Fibroblast of mammary gland (primary cell): ENCODE measurements at regions not wholly inside any gene's neighbourhood (a gene's known extent, or its start where the extent isn't known, plus 50 kb on each side); places are given as distances from the start of the nearest gene placed in this dataset.

Experiments
- DNase-seq: peaks from one replicate; pipeline ENCODE4 v3.0.0-alpha.2; 2010; ENCODE audit warnings: low read depth
- H3K4me3 ChIP-seq: 2 replicates; pipeline ENCODE4 v1.5.1; 2011; ENCODE audit warnings: low read depth, mild to moderate bottlenecking, low read length, moderate library complexity; ENCODE audit not compliant: control insufficient read depth
- CTCF ChIP-seq: conservative IDR thresholded peaks from 2 replicates; pipeline ENCODE4 v1.5.1; 2011; ENCODE audit warnings: low read depth, low read length, inconsistent platforms; ENCODE audit not compliant: control insufficient read depth, insufficient read depth

GRCh38 chr2:9112079-9112721 lies 94.4 kb upstream of the ASAP2 start:
- peak; percentile 94 for DNase-seq
- no peak for TF ChIP-seq CTCF
- no peak overlapping the region for H3K4me3 ChIP-seq

- peak; percentile 14 for TF ChIP-seq CTCF
- no peak overlapping the region for H3K4me3 ChIP-seq
- peak; percentile 28 for DNase-seq
These were observed 95.6 kb upstream of the ASAP2 start for GRCh38 chr2:9110893-9111569.

- no peak for DNase-seq
- H3K4me3 ChIP-seq: no peak overlapping the region
- TF ChIP-seq CTCF: no peak
These were observed 96.2 kb upstream of the ASAP2 start for GRCh38 chr2:9110346-9110884.

- no peak overlapping the region for H3K4me3 ChIP-seq
- no peak for TF ChIP-seq CTCF
These were observed 96.7 kb upstream of the ASAP2 start for GRCh38 chr2:9109871-9110270.

GRCh38 chr2:9108210-9108967 lies 98.2 kb upstream of the ASAP2 start:
- no peak for TF ChIP-seq CTCF
- no peak for DNase-seq
- no peak overlapping the region for H3K4me3 ChIP-seq

More at GRCh38 chr2:9109871-9110270, 96.7 kb upstream of the ASAP2 start:
- DNase-seq: no peak

GRCh38 chr2:9107168-9108025 lies 99.2 kb upstream of the ASAP2 start:
- DNase-seq: peak; percentile 11
- TF ChIP-seq CTCF: no peak
- H3K4me3 ChIP-seq: no peak overlapping the region
